ENCODE measurements at regions not wholly inside any gene's neighbourhood (a gene's known extent, or its start where the extent isn't known, plus 50 kb on each side); places are given as distances from the start of the nearest gene placed in this dataset.
"Not testable (repeated sequence)": the region's sequence is repeated elsewhere in the genome, so short reads cannot be mapped to it uniquely, and the experiment has no call there.

DNA sequence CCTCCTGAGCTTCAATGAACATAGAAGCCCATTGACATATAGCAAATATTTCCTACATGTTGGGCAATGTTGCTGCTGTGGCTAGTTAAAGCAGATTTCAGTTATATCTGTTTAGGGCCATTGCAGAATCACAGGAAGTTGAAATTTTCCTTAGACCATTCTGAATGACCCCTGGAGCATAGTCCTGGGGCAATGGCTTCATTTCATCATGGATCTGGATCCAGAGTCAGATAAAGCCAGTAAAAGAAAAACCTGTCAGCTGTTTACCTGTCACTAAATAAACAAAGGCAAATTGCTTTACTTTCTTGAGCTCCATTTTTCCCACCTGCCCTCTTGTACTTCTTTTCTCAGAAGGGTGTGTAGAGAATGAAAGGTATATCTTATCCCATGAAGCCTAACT is 494.0 kb upstream of the MAP3K7 start:
- DNase-seq (ENCODE audit: extremely low read depth, low read depth, low spot score): no peak

DNA sequence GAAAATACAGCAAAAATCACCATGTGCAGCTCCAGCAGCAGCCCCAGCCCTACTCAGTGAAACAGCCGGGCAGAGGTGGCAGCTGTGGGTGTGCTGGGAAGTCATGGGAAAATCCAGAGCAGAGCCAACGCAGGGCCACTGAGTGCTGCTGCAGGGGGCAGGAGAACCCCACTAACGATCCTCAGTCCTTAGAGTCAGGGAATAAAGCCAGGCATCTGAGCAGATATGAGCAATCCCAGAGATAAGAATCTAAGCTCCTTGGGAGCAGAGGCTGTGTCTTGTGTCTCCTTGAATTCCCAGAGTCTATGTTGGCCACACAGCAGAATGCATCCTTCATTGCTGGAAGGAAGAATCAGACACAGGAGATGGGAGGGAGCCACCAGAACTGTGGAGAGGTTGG is 493.1 kb upstream of the MAP3K7 start:
- DNase-seq (ENCODE audit: extremely low read depth, low read depth, low spot score): no peak

DNA sequence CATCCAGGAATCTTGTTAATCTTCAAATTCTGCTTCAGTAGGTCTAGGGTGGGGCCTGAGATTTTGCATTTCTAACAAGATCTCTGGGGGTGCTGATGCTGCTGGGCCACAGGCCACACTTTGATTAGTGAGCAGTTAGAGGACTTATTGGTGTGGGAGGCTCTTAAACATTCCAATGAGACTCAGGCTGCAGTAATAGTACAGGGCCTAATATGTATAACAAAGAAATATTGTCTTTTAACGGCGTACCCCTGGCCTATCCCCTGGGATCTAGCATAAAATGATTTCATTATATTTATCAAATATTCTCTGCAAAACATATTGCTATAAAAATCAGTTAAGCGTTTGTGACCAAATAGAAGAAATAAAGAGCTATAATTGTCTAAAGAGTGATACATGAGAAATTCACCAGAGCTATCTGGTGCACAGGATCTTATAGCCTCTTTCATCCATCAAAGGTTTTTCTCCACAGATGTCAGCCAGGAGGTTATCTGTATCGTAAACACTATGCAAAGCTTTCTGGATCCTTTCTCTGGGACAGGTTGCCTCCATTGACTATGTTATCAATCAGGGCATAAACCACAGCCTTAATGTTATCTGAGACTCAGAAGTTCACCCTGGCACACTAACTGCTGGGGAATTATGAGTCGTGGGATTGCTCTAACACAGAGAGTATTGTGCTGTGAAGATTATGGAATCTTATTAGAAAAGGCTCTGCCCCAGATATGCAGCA is 488.5 kb upstream of the MAP3K7 start:
- no peak for DNase-seq (ENCODE audit: extremely low read depth, low read depth, low spot score)

DNA sequence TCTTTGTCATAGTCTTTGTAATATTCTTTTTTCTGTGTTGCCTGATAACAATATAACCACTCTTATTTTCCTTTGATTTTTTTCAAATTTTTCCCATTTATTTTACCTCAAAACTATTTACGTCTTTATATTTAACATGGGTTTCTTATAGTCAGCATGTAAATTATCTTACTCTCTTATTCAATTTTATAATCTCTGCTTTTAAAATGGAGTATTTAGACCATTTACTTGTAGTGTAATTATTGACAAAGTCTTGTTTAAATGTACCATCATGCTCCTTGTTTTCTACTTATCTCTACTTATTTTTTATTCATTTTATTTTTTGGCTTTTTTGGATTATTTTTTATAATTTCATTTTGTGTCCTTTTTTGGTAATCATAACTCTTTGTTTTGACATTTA is 476.5 kb upstream of the MAP3K7 start:
- DNase-seq (ENCODE audit: extremely low read depth, low read depth, low spot score): no peak

DNA sequence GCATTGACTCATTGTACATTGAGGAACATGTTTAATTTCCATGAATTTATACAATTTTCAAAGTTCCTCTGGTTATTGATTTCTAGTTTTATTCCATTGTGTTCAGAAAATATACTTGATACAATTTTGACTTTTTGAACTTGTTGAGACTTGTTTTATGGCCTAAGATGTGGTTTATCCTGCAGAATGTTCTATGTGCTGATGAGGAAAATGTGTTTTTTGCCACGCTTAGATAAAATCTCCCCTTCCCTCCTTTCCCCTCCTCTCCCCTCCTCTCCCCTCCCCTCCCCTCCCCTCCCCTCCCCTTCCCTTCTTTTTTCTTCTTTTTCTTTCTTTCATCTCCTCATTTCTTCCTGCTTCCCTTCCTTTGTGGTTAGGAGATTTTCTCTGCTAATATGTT is 470.8 kb upstream of the MAP3K7 start:
- DNase-seq (ENCODE audit: extremely low read depth, low read depth, low spot score): no peak

DNA sequence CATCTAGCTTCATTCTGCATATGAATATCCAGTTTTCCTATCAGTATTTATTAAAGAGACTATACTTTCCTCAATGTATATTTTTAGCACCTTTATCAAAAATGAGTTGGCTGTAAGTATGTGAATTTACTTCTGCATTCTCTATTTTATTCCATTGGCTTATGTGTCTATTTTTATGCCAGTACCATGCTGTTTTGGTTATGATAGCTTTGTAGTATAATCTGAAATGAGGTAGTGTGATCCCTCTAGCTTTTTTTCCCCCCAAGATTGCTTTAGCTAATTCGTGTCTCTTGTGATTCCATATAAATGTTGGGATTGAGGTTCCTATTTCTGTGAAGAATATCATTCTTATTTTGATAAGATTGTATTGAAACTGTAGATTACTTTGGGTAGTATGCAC is 469.1 kb upstream of the MAP3K7 start:
- DNase-seq (ENCODE audit: extremely low read depth, low read depth, low spot score): no peak

DNA sequence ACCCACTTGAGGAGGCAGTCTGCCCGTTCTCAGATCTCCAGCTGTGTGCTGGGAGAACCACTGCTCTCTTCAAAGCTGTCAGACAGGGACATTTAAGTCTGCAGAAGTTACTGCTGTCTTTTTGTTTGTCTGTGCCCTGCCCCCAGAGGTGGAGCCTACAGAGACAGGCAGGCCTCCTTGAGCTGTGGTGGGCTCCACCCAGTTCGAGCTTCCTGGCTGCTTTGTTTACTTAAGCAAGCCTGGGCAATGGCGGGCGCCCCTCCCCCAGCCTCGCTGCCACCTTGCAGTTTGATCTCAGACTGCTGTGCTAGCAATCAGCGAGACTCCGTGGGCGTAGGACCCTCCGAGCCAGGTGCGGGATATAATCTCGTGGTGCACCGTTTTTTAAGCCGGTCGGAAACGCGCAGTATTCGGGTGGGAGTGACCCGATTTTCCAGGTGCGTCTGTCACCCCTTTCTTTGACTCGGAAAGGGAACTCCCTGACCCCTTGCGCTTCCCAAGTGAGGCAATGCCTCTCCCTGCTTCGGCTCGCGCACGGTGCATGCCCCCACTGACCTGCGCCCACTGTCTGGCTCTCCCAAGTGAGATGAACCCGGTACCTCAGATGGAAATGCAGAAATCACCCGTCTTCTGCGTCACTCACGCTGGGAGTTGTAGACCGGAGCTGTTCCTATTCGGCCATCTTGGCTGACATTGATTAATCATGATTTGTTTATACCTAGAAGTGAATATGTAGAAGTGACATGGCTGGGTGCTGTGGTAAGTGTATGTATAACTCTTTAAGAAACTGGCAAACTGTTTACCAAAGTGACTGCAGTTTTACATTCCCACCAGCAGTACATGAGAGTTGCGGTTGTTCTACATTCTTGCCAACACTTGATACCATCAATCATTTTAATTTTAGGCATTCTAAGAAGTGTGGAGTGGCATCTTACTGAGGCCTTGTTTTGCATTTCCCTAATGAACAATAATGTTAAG is 465.9 kb upstream of the MAP3K7 start:
- DNase-seq (ENCODE audit: extremely low read depth, low read depth, low spot score): not testable (repeated sequence)

DNA sequence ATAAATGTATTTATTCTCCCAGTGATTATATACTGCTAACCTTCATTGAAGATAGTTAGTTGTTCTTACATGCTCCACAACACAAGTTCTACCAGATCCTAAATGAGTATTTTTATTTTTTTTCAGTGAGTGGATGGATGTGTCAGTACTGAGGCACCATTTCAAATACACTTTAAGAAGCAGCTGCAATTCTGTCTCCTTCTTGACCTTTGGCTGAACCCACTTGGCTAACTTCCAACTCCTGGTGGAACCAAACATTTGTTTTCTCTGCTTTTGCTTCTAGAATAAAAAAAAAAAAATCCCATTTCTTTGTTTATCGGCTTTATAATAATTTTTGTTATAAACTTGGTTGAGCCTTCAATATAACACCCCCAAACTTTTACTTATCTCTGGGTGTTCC is 458.3 kb upstream of the MAP3K7 start:
- no peak for DNase-seq (ENCODE audit: extremely low read depth, low read depth, low spot score)

DNA sequence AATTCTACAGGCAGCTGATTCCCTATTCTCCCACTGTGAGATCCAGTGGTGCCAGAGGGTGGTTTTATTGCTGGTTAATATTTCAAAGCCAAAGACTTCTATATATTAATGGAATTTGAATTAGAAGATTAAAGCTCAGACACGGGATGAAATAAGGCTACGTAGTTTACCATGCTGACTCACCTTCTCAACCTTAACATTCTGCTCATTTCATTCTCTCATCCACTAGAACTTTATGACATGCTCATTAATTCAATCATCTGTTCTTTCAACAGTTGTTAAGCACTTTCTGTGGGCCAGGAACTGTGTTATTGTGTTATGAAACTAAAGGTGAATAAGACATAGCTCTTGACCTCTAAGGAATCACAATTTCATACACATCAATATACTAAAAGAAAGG is 456.9 kb upstream of the MAP3K7 start:
- no peak for DNase-seq (ENCODE audit: extremely low read depth, low read depth, low spot score)

DNA sequence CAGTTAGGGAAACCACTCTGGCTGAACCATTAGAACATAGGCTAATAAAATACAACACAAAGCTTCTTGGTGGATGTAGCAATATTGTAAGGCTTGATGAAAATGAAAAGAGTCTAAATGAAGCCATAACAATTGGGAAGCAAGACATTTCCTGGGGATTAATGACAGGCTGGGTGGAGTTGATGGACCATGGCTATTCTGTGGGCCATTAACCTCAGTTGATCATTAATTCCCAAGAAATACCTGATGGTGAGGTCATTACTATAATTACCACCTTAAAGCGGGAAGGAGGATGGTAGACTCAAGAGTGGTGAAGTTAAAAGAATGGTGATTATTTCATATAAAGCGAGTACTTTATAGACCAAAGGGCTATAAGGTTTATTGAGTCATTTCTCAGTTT is 455.8 kb upstream of the MAP3K7 start:
- DNase-seq (ENCODE audit: extremely low read depth, low read depth, low spot score): no peak

DNA sequence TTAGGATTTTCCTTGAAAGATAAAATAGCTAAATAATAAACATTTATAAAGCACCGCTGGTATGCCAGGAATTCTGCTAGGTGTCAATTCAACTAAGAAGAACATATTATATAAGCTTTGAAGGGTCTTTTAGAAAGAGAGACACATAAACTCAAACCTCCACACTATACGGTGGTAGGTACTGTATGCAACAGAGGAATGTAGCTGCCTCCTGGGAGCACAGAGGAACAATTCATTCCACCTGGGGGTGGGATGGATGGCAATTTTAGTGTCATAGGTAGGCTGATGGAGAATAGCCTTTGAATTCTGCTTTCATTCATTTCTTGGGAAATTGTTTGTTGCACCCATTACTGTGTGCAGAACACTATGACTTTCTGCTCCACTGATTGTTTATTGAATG is 447.1 kb upstream of the MAP3K7 start:
- no peak for DNase-seq (ENCODE audit: extremely low read depth, low read depth, low spot score)

DNA sequence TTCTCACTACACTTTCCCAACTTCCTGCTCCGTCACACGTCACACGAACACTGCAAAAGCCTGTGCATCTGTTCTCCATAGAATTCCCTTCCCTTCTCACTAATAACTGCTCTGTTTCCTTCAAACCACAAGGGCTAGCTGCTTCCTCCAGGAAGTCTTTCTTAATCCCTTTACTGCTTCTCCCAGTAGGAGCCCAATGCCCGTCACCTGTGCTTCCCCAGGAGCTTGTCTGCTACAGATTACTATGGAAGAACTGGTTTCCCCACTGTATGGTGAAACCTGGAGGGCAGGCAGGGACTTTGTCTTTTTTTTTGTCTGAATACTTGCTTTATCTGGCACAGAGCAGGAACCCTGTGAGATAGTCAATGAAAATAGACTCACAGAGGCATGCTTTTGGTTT is 444.7 kb upstream of the MAP3K7 start:
- DNase-seq (ENCODE audit: extremely low read depth, low read depth, low spot score): no peak

DNA sequence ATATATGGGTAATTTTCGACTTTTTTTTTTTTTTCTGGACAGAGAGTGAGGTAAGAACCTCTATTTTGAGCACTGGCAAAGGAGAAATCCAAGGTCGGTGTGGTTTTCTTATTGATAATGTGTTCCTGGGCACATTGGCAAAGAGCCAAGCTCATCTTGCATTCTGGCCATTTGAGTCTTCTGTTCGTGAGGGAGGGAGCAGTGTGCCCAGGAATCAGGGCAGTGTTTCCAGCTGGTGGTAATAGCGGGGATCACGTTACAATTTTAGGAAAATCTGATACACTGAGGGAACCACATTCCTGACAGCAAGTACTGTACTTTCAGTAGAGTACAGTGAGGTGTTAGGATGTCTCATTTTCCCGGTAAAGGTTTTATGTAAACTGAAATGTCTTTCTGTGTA is 442.3 kb upstream of the MAP3K7 start:
- DNase-seq (ENCODE audit: extremely low read depth, low read depth, low spot score): no peak

DNA sequence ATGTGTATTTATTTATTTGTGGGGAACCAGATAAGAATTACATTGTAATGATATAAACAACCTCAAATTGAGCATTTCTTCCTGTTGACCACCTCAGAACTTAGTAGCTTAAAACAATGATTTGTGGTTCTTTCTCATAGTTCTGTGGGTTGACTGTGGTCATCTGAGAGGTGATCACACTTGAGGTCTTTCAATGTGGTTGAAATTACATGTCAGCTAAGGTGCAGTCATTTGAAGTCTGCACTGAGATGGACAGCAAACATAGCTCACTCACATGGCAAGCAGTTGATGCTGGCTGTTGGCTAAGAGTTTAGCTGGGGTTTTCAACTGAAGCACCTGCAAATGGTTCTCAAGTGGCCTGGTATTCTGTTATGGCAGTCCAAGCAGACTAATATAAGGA is 436.7 kb upstream of the MAP3K7 start:
- DNase-seq (ENCODE audit: extremely low read depth, low read depth, low spot score): no peak

DNA sequence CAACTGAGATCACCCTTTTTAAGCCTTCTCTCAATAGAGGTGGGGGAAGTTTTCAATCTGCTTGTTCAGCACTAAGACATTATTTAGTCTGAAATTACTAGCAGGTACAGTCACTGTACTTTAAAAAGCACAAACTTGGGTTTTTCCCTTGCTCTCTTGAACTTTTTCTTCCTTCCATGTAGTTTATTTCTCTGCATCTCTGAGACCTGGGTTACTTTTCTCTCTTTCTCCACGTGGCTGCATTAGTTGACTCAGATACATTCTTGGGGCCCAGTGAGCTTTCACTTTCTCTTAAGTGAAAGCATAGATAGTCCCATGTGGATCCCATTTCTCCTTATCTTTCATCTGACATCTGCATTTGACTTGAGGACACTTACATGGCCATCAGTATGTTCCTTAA is 433.9 kb upstream of the MAP3K7 start:
- DNase-seq (ENCODE audit: extremely low read depth, low read depth, low spot score): no peak

DNA sequence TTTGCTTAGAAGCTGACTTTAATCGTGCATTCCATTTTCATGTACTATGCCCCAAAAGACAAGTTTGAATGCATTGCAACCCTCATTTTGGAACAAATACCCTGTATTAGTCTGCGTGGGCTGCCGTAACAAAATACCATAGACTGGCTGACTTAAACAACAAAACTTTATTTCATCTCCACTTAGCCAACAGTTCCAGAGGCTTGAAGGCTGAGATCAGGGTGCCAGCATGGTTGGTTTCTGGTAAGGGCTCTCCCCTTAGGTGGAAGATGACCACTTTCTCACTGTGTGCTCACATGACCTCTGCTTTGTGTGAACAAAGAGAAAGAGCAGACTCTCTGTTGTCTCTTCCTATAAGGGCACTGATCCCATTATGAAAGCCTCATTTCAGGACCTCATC is 431.7 kb upstream of the MAP3K7 start:
- no peak for DNase-seq (ENCODE audit: extremely low read depth, low read depth, low spot score)

DNA sequence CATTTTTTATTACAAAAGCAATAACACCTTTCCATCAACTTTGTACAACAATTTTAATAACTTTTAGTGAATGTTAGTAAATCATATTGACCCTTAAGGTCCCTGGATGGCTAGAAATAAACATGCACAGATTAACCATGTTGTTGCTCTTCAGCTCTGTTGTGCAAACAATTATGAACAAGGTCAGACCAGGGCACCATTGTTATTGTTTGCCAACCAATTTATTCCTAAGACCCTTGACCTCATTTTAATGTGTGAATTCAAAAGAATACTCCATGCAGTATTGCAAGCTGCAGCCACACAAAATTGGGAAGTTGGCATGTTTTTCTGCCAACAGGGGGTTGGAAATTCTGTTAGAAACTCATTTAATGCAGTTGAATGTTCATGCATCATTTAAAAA is 426.6 kb upstream of the MAP3K7 start:
- no peak for DNase-seq (ENCODE audit: extremely low read depth, low read depth, low spot score)

DNA sequence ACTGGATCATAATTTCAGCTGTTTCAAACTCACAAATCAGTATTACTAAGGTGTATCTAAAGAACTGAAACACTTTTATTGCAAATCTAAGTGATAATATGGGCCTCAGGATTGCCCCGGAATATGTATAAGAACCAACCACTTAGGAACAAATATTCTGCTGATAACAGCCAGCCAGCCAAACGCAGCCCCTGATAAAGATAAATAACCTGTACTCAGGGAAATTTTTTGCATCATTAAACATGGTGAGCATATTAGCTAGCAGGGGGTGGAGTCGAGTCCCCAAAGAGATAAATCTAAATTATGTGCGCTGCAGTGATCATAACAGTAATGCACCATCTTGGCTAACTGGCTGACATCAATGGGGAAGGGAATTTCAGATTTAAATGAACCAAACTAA is 410.2 kb upstream of the MAP3K7 start:
- DNase-seq (ENCODE audit: extremely low read depth, low read depth, low spot score): no peak

DNA sequence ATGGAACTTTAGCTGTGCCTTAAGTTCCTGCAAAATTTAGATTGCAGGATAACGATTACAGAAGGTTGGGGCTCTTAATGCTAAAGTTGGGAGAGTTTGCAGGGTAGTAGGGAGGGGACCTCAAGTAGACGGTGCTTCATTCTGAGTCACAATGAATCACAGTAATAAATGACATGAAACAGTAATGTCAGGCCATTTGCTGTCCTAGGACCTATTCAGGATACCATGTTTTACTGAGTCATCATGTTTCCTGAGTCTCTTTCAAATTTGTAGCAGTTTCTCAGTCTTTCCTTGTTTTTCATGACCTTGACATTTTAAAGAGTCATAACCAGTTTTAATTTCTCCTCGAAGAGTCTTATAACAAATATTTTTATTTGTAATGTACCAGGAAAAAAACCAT is 406.9 kb upstream of the MAP3K7 start:
- no peak for DNase-seq (ENCODE audit: extremely low read depth, low read depth, low spot score)

DNA sequence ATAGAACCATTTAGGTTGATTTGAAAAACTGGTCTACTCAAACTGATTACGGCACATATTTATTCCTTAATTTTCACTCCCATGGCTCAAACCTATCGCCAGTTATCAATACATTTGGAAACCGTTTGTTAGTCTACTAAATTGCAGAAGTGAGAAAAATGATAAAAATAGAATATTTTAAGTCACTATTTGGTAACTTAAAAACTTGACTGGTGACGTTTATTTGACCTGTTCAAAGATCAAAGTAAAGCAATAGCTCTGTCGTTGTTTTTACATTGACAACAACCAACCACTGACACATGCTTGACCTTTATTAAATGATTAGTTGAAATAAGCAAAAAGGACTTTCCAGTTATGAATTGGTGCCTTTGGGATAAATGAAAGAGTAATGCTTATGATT is 402.9 kb upstream of the MAP3K7 start:
- no peak for DNase-seq (ENCODE audit: extremely low read depth, low read depth, low spot score)

DNA sequence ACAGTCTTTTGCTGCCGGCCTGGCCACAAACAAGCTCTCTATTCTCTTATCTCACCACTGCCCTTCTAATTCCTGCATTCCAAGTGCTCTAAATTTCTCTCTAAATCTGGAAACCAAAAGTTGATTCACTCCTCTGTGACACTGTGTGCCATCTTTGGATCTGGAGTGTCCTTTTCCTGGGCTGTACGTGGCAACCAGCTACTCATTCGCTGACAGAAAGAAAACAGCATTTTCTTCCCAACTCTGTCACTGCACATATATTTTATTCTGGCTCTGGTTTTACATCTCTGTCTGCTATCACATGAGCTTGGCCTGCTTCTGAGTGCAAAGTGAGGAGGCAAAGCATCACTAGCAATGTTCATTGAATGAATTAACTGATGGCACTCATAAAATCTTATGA is 397.2 kb upstream of the MAP3K7 start:
- DNase-seq (ENCODE audit: extremely low read depth, low read depth, low spot score): no peak

DNA sequence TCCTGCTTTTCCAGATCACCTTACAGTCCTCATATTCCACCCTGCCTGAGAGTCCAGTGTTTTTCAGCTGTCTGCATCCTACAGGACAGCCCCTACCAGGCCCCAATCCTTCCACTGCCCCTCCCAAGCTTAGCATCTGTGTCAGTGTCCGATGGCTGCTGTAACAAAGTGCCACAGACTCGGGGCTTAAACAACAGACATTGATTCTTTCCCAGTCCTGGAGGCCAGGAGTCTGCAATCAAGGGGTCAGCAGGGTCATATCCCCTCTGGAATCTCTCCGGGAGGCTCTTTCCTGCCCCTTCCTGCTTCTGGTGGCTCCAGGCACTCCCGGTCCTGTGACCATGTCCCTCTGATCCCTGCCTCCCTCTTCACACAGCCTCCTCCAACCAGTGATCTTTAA is 396.6 kb upstream of the MAP3K7 start:
- DNase-seq (ENCODE audit: extremely low read depth, low read depth, low spot score): no peak
